Kidney epithelial cell (primary cell): ENCODE measurements at regions not wholly inside any gene's neighbourhood (a gene's known extent, or its start where the extent isn't known, plus 50 kb on each side); places are given as distances from the start of the nearest gene placed in this dataset.

Source experiments
- DNase-seq: peaks from one replicate; pipeline ENCODE4 v3.0.0-alpha.2; 2010; ENCODE audit warnings: low read depth
- H3K27me3 ChIP-seq: 2 replicates; pipeline ENCODE4 v1.6.0; 2011; ENCODE audit warnings: low read length; ENCODE audit not compliant: control insufficient read depth, insufficient read depth
- H3K36me3 ChIP-seq: 2 replicates; pipeline ENCODE4 v1.5.1; 2011; ENCODE audit warnings: low read length; ENCODE audit not compliant: control insufficient read depth, insufficient read depth
- H3K4me3 ChIP-seq: 2 replicates; pipeline ENCODE4 v1.5.1; 2011; ENCODE audit warnings: low read depth, mild to moderate bottlenecking, control low read depth, low read length
- TF ChIP-seq, protein P1 (sequence below): IDR thresholded peaks from 2 replicates; pipeline ENCODE4 v1.5.1; 2011; ENCODE audit warnings: mild to moderate bottlenecking, moderate library complexity, low read length, control low read depth, inconsistent platforms; ENCODE audit not compliant: insufficient read depth, poor library complexity, severe bottlenecking

DNA sequence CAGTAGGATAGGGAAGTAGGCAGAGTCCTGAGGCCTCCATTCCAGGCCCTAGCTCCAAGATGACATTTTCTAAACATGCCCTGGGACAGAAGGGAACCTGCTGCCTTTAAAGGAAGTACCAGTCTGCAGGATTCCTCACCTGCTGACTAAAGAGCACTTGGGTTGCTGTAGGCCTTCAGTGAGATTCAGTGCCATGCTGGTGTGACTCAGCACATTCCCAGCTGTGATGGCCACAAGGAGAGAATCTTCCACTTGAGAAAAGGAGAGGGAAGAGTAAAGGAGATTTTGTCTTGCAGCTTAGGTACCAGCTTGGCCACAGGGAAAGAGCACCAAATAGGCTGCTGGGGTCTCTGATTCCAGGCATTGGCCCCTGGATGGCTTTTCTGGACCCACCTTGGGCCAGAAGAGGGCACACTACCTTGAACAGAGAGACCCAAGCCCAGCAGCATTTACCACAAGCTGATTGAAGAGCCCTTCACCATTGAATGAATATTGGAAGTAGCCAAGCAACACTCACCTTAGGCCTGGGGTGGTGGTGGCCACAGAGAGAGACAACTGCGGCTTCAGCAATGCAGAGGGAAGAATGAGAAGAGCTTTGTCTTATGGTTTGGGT, 498.3 kb downstream of the KCNH5 start:
- H3K36me3 ChIP-seq = no peaks in the 10 kb centered on the region
- no peaks in the 10 kb centered on the region for H3K27me3 ChIP-seq
- DNase-seq = no peak
- TF ChIP-seq, protein P1, sequence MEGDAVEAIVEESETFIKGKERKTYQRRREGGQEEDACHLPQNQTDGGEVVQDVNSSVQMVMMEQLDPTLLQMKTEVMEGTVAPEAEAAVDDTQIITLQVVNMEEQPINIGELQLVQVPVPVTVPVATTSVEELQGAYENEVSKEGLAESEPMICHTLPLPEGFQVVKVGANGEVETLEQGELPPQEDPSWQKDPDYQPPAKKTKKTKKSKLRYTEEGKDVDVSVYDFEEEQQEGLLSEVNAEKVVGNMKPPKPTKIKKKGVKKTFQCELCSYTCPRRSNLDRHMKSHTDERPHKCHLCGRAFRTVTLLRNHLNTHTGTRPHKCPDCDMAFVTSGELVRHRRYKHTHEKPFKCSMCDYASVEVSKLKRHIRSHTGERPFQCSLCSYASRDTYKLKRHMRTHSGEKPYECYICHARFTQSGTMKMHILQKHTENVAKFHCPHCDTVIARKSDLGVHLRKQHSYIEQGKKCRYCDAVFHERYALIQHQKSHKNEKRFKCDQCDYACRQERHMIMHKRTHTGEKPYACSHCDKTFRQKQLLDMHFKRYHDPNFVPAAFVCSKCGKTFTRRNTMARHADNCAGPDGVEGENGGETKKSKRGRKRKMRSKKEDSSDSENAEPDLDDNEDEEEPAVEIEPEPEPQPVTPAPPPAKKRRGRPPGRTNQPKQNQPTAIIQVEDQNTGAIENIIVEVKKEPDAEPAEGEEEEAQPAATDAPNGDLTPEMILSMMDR = no peak
- H3K4me3 ChIP-seq = no peak overlapping the region

DNA sequence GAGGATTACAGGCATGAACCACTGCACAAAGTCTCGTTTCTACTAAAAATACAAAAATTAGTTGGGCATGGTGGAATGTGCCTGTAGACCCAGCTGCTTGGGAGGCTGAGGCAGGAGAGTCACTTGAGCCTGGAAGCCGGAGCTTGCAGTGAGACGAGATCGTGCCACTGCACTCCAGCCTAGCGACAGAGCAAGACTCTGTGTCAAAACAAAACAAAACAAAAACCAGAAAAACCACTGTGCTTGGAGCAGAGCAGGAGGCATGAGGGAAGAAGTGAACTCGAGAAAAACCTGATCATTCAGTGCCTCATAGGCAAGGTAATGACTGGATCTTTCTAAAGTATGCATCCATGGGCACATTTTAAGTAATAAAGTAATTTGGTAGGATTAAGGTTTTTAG, 487.8 kb downstream of the KCNH5 start:
- TF ChIP-seq, protein P1 = no peak
- H3K36me3 ChIP-seq = no peaks in the 10 kb centered on the region
- H3K4me3 ChIP-seq = no peak overlapping the region
- H3K27me3 ChIP-seq = no peaks in the 10 kb centered on the region
- no peak for DNase-seq

DNA sequence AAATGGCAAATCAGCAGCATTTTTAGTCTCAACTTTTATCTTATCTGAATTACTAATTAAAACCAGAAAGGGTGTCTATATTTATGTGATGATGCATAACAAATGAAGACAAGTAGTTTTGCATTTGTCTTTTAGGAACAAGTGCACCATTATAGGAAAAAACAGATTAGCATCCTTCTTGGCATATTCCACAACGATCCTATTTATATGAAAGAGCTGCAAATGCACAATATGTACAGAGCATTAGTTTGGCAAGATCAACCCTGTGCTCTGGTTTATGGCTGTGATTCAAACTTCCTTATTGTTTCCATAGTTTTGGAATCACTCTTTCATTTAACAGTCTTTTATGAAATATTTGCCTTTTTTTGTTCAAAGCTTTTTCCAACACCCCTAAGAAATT, 486.8 kb downstream of the KCNH5 start:
- no peak overlapping the region for H3K4me3 ChIP-seq
- no peaks in the 10 kb centered on the region for H3K27me3 ChIP-seq
- no peaks in the 10 kb centered on the region for H3K36me3 ChIP-seq
- TF ChIP-seq, protein P1 = no peak
- no peak for DNase-seq

DNA sequence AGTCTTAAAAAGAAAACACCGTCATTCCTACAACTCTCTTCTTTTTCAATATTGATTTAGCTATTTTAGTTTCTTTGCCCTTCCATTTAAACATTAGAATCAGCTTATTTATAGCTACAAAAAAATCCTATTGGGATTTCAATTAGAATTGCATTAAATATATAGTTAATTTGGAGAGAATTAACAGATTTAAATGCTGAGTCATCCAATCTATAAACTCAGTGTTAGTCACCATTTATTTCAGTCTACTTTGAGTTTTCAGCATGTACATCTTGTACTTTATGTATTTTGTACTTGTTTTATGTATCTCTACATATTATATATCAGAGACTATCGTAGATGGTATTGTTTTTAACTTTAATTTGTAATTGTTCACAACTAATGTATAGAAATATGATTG, 460.0 kb downstream of the KCNH5 start:
- no peak for DNase-seq

DNA sequence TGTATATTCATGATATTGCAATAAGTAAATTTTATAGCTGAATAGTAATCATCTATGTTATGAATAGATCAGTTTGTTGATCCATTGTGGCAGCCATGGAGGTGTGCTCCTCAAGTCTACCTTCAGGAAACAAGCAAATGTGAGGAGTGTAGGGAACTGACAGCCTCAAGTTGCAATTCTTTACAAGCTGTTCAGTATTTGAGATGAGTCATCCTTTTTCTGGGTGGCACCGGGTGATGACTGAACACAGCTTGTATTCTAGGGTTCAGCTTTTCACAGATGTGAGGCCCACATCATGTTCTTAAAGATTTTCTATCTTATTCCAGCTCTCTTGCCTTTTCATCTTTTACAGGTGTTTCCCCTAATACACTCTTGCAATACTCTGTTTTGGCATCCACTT, 452.4 kb downstream of the KCNH5 start:
- no peak overlapping the region for H3K4me3 ChIP-seq
- no peaks in the 10 kb centered on the region for H3K36me3 ChIP-seq
- no peak for DNase-seq
- H3K27me3 ChIP-seq = no peaks in the 10 kb centered on the region
- TF ChIP-seq, protein P1 = no peak

More for the DNA sequence above, 460.0 kb downstream of the KCNH5 start:
- Histone ChIP-seq H3K36me3 (no peaks in the 10 kb centered on the region), H3K4me3 (no peak overlapping the region), H3K27me3 (no peaks in the 10 kb centered on the region)
- TF ChIP-seq, protein P1 = no peak

DNA sequence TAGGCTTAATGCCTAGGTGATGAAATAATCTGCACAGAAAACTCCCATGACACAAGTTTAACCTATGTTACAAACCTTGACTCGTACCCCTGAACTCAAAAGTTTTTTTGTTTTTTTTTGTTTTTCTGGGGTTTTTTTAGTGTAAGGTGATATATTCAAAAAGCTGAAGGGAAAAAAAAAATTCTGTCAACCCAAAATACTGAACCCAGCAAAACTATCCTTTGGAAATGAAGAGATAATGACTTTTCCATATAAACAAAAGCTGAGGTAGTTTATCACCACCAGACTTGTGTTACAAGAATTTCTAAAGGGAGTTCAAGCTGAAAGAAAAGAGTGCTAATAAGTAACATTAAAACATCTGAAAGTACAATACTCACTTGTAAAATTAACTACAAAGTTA, 448.1 kb downstream of the KCNH5 start:
- Histone ChIP-seq H3K27me3 (no peaks in the 10 kb centered on the region), H3K36me3 (no peaks in the 10 kb centered on the region), H3K4me3 (no peak overlapping the region)
- TF ChIP-seq, protein P1 = no peak
- DNase-seq = no peak
